Fibroblast of skin of abdomen (primary cell): ENCODE measurements at regions not wholly inside any gene's neighbourhood (a gene's known extent, or its start where the extent isn't known, plus 50 kb on each side); places are given as distances from the start of the nearest gene placed in this dataset.
A peak's percentile ranks its signal among the peaks of the same experiment; 100 is the strongest.

Experiments used
- DNase-seq: peaks from one replicate; pipeline ENCODE4 v3.0.0-alpha.2; 2013

DNA sequence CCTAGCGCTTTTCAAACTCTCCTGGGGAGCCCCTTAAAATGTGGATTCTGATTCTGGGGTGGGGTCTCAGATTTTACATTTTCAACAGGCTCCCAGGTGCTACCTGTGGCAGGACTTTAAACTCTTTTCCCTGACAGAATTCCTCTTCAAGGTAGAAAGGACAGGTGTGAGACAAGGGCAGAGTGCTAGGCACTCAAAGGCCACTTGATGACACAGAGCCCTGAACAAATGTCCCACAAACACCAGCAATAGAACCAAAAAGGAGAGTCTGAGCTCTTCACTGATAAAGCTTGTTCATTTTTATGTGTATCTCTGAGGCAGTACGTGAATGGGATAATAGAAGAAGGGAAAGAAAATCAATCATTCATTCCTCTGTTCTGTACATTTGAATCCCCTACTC lies 77.7 kb upstream of the PELI1 start:
- DNase-seq = no peak

- peak; percentile 72 for DNase-seq
Measured at GRCh38 chr2:64222351-64222750, 78.1 kb upstream of the PELI1 start.

GRCh38 chr2:64223055-64223454 lies 78.8 kb upstream of the PELI1 start:
- no peak for DNase-seq

DNA sequence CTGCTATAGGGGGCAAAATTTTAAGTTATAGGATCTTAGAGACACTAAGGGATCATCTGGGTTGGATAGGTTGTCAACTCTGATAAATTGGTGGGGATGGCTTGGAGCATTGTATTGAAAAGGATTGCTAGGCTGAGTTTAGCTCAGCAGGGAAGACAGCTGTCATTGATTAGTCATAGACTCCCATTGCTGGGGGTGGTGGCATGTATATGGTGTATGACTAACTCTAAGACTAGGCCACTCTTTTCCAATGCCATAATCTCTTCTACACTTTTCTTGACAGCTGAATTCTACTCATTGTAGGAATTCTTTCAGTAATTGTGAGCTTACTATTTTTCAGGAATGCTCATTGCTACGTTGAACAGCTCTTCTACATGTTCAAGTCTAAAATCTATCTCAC lies 81.3 kb upstream of the PELI1 start:
- peak; percentile 87 for DNase-seq

DNA sequence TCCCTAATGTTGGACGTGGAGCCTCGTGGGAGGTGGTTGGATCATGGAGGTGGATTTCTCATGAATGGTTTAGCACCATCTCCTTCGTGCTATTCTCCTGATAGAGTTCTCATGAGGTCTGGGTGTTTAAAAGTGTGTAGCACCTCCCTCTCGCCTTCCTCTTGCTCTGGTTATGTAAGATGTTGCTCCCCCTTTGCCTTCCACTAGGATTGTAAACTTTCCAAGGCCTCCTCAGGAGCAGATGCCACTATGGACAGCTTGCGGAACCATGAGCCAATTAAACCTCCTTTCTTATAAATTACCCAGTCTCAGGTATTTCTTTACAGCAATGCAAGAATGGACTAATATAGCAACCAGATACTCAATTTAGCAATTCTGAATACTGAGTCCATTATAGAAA lies 82.4 kb upstream of the PELI1 start:
- DNase-seq = no peak

- DNase-seq = no peak
Measured at GRCh38 chr2:64227603-64228125, 83.4 kb upstream of the PELI1 start.

- DNase-seq = peak; percentile 60
Measured at GRCh38 chr2:64228126-64228678, 84.0 kb upstream of the PELI1 start.

GRCh38 chr2:64228918-64229317 lies 84.7 kb upstream of the PELI1 start:
- no peak for DNase-seq

GRCh38 chr2:64230540-64230939 lies 86.3 kb upstream of the PELI1 start:
- DNase-seq = peak; percentile 6

- DNase-seq = no peak
Measured at GRCh38 chr2:64232266-64232665, 88.0 kb upstream of the PELI1 start.

- DNase-seq = no peak
Measured at GRCh38 chr2:64233376-64233922, 89.2 kb upstream of the PELI1 start.

GRCh38 chr2:64234150-64234549 lies 89.9 kb upstream of the PELI1 start:
- no peak for DNase-seq

- no peak for DNase-seq
Measured at GRCh38 chr2:64234785-64235184, 90.6 kb upstream of the PELI1 start.

GRCh38 chr2:64237266-64237665 lies 93.0 kb upstream of the PELI1 start:
- DNase-seq = no peak

GRCh38 chr2:64238799-64239198 lies 94.6 kb upstream of the PELI1 start:
- no peak for DNase-seq

GRCh38 chr2:64243081-64244036 lies 99.1 kb upstream of the PELI1 start:
- no peak for DNase-seq

DNA sequence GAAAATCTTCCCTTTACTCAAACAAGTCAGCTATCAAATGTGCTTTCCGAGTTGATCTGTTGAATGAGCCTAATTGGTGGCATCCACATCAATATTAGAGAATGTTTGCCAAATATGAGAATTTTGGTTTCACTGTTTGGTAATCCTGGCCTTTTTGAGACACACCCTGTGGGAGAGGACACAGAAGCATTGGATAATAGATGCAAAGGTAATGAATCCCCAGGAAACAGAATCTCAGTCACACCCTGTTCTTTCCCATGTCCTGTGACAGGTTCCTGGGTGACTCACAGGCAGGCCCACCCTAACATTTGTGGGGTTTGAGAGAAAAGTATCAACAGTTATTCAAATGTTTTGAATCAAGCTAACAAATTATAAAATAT lies 99.8 kb upstream of the PELI1 start:
- no peak for DNase-seq

DNA sequence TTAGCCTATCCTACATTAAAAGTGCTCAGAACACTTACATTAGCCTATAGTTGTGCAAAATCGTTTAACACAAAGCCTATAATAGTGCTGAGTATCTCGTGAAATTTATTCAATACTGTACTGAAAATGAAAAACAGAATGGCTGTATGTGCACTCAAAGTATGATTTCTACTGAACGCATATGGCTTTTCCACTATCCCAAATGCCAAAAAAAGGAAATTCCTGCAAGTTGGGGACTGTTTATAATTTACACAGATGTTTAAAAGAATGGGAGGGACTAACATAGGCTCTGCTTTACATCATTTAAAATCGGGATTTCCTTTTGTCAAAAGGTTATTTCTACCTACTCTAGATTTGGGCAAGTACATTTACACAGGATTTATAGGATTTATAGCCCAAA lies 101.4 kb upstream of the PELI1 start:
- DNase-seq = no peak

- DNase-seq = no peak
Measured at GRCh38 chr2:64246962-64247361, 102.7 kb upstream of the PELI1 start.

DNA sequence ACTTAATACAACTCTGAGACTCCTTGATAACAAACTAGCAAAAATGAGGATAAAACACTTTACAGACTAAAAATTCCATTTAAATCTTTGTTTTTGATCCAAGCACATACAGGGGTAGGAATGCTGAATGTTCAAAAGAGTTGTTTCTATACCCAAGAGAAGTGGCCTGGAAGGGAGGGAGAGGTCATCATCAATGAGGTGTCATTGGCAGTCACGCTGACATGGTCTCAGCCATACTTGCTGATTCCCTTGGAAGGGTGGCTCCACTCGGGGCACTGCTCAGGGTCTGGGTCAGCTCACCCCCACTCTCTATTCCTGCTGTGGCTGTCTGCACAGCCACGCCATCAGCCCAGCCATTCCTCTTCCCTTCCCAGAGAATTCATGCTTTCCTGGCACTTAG lies 105.2 kb upstream of the PELI1 start:
- DNase-seq = no peak

DNA sequence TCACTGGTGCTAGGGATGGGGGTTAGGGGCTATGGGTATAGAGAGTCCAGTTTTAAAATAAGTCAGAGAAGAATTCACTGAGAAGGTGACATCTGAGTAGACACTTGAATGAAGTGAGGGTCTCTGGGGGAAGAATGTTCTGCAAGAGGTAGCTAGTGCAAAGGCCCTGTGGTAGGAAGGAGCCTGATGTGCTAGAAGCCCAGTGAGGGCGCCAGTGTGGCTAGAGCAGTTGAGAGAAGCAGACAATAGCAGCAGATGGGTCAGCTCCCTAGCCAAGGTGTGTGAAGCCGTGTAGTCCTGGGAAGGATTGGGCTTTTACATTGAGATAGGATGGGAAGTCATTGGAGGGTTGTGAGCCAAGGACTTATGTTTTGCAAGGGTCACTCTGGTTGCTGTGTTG lies 105.8 kb upstream of the PELI1 start:
- no peak for DNase-seq

DNA sequence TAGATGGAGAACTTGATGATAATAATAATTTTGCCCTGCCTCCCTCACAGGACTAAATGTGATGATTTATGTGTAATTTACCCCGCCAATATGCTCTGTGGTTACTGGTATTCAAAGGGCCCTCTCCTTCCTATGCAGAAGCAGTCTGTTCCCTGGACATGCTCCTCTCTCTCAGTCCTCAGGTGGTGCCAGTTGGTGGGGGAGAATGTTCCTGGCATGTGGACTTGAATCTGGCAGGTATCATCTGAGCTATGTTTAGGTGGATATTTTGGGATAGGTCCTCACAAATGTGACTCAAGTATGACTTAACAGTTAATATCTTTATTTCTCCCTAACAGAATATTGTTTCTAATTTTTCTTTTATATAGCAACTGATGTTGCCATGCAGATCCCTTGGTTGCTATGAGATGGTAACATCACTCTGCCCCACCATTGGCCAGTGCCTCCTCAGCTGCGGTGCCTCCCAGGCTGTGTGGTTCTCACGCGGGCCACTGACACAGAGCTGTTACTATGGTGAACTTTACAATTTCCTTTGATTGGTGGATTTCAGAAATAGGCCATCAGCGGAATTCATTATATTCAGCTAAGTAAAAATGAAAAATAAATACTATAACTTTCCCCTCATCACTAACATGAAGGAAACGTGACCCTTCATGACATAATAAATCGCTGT lies 106.7 kb upstream of the PELI1 start:
- DNase-seq = no peak
